OCI-LY7 (cell line): ENCODE measurements at regions not wholly inside any gene's neighbourhood (a gene's known extent, or its start where the extent isn't known, plus 50 kb on each side); places are given as distances from the start of the nearest gene placed in this dataset.

ENCODE experiments used
- BruUV-seq: library from RNA; stranded (reverse); fragments of 400-500 nt; replicated peaks from 2 replicates; lab custom pipeline; 2021; lab: Mats Ljungman, UMichigan
- CTCF ChIA-PET: fragments of 300-600 bp; sonication (Branson Sonifier 250); formaldehyde crosslinking; loops from one replicate; lab custom pipeline; 2022; ENCODE audit warnings: antibody characterized with exemption; ENCODE audit not compliant: unreplicated experiment; lab: Charles Lee
- POLR2A ChIA-PET: fragments of 300-600 bp; sonication (Branson Sonifier 250); formaldehyde crosslinking; loops from one replicate; lab custom pipeline; 2022; ENCODE audit warnings: antibody characterized with exemption; lab: Charles Lee
- DNase-seq: peaks from one replicate; pipeline ENCODE4 v3.0.0-alpha.2; 2015; ENCODE audit warnings: low spot score
- H2AFZ ChIP-seq: fragments of 200-600 bp; sonication (generic), shearing (Covaris generic); 2 replicates; pipeline ENCODE4 v1.6.1; 2014; ENCODE audit warnings: mild to moderate bottlenecking, antibody characterized with exemption, low read length, moderate library complexity
- H3K27ac ChIP-seq: fragments of 200-600 bp; sonication (generic); 2 replicates; pipeline ENCODE4 v1.5.1; 2014; ENCODE audit warnings: mixed run types, low read depth, mild to moderate bottlenecking, moderate library complexity, low read length, inconsistent platforms; ENCODE audit not compliant: poor library complexity, severe bottlenecking
- H3K36me3 ChIP-seq: fragments of 200-600 bp; sonication (generic); 2 replicates; pipeline ENCODE4 v1.6.1; 2014; ENCODE audit warnings: mild to moderate bottlenecking, antibody characterized with exemption, low read length, moderate library complexity, mixed read lengths; ENCODE audit not compliant: insufficient read depth
- H3K4me1 ChIP-seq: fragments of 200-600 bp; sonication (generic); 2 replicates; pipeline ENCODE4 v1.5.1; 2014; ENCODE audit warnings: mild to moderate bottlenecking, low read length; ENCODE audit not compliant: insufficient read depth, poor library complexity, severe bottlenecking
- H3K4me2 ChIP-seq: fragments of 200-600 bp; sonication (generic); 2 replicates; pipeline ENCODE4 v1.6.1; 2014; ENCODE audit warnings: mild to moderate bottlenecking, low read length
- H3K4me3 ChIP-seq: fragments of 200-600 bp; sonication (generic); 2 replicates; pipeline ENCODE4 v1.5.1; 2014; ENCODE audit warnings: mild to moderate bottlenecking, low read depth, low read length; ENCODE audit not compliant: poor library complexity, severe bottlenecking
- H3K79me2 ChIP-seq: fragments of 200-600 bp; sonication (generic); 2 replicates; pipeline ENCODE4 v1.6.1; 2016; ENCODE audit warnings: low read depth, mild to moderate bottlenecking, low read length, moderate library complexity, mixed read lengths; ENCODE audit not compliant: insufficient read depth
- H3K9me2 ChIP-seq: fragments of 200-600 bp; sonication (generic); 2 replicates; pipeline ENCODE4 v1.6.1; 2016; ENCODE audit warnings: mild to moderate bottlenecking, low read length, mixed read lengths; ENCODE audit not compliant: insufficient read depth
- H3K9me3 ChIP-seq: fragments of 200-600 bp; sonication (generic); 2 replicates; pipeline ENCODE4 v1.6.1; 2014; ENCODE audit warnings: mild to moderate bottlenecking, mixed run types, low read length, mixed read lengths
- H4K20me1 ChIP-seq: fragments of 200-600 bp; sonication (generic); 2 replicates; pipeline ENCODE4 v1.6.1; 2014; ENCODE audit warnings: mild to moderate bottlenecking, antibody characterized with exemption, low read length, moderate library complexity, mixed read lengths; ENCODE audit not compliant: insufficient read depth
- EZH2phosphoT487 ChIP-seq: fragments of 200-600 bp; sonication (generic); IDR thresholded peaks from 2 replicates; pipeline ENCODE4 v1.6.1; 2018; ENCODE audit warnings: low read depth, borderline replicate concordance, mild to moderate bottlenecking, mixed run types, antibody characterized with exemption, low read length, moderate library complexity, mixed read lengths
- intact Hi-C: fragments of 100-400 bp; cut with micrococcal nuclease; formaldehyde crosslinking; loops from one replicate; pipeline ENCODE4 v1.10.0; 2022; ENCODE audit not compliant: unreplicated experiment
- TF ChIP-seq, protein P1 (sequence below): fragments of 200-600 bp; sonication (generic); conservative IDR thresholded peaks from 2 replicates; pipeline ENCODE4 v1.5.1; 2014; ENCODE audit warnings: mild to moderate bottlenecking, antibody characterized with exemption, low read length, moderate library complexity, mixed read lengths

GRCh38 chr18:28826107-28826506 lies 649.2 kb upstream of the CDH2 start:
- no peaks in the 10 kb centered on the region for H3K79me2 ChIP-seq
- no peaks in the 10 kb centered on the region for H4K20me1 ChIP-seq
- ChIA-PET POLR2A (interaction anchor here (0.6 to 2.0 kb wide), 2 partner anchors 12 to 310 kb away, joined by 3 to 9 read pairs; no protein-coding TSS in a partner anchor), CTCF (no interaction called here)
- H2AFZ ChIP-seq, result no peak overlapping the region
- no TSS peak for BruUV-seq
- no peaks in the 10 kb centered on the region for H3K9me3 ChIP-seq
- no peak for DNase-seq
- no peaks in the 10 kb centered on the region for H3K9me2 ChIP-seq
- no peaks in the 10 kb centered on the region for H3K36me3 ChIP-seq
- no peak overlapping the region for H3K27ac ChIP-seq
- H3K4me3 ChIP-seq, result no peak overlapping the region
- TF ChIP-seq EZH2phosphoT487, result no peak
- TF ChIP-seq, protein P1, sequence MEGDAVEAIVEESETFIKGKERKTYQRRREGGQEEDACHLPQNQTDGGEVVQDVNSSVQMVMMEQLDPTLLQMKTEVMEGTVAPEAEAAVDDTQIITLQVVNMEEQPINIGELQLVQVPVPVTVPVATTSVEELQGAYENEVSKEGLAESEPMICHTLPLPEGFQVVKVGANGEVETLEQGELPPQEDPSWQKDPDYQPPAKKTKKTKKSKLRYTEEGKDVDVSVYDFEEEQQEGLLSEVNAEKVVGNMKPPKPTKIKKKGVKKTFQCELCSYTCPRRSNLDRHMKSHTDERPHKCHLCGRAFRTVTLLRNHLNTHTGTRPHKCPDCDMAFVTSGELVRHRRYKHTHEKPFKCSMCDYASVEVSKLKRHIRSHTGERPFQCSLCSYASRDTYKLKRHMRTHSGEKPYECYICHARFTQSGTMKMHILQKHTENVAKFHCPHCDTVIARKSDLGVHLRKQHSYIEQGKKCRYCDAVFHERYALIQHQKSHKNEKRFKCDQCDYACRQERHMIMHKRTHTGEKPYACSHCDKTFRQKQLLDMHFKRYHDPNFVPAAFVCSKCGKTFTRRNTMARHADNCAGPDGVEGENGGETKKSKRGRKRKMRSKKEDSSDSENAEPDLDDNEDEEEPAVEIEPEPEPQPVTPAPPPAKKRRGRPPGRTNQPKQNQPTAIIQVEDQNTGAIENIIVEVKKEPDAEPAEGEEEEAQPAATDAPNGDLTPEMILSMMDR, result no peak
- no peak overlapping the region for H3K4me2 ChIP-seq
- intact Hi-C loops, result no loop called here
- H3K4me1 ChIP-seq, result no peaks in the 10 kb centered on the region

- no TSS peak for BruUV-seq
- no peak for DNase-seq
- H2AFZ ChIP-seq, result no peak overlapping the region
- H3K9me3 ChIP-seq, result no peaks in the 10 kb centered on the region
- H3K4me3 ChIP-seq, result no peak overlapping the region
- ChIA-PET CTCF (no interaction called here), POLR2A (no interaction called here)
- no peaks in the 10 kb centered on the region for H3K79me2 ChIP-seq
- no peaks in the 10 kb centered on the region for H3K36me3 ChIP-seq
- intact Hi-C loops, result loop anchor here (2.0 kb wide), 1 partner anchor 21 kb away; no protein-coding TSS in a partner anchor
- H3K4me1 ChIP-seq, result no peaks in the 10 kb centered on the region
- H3K27ac ChIP-seq, result no peak overlapping the region
- H3K4me2 ChIP-seq, result no peak overlapping the region
- no peaks in the 10 kb centered on the region for H4K20me1 ChIP-seq
- TF ChIP-seq EZH2phosphoT487, result no peak
- TF ChIP-seq, protein P1, result no peak
- H3K9me2 ChIP-seq, result no peaks in the 10 kb centered on the region; the same call in 1 of the 2 replicates
Measured at GRCh38 chr18:28824183-28824574, 647.2 kb upstream of the CDH2 start.

DNA sequence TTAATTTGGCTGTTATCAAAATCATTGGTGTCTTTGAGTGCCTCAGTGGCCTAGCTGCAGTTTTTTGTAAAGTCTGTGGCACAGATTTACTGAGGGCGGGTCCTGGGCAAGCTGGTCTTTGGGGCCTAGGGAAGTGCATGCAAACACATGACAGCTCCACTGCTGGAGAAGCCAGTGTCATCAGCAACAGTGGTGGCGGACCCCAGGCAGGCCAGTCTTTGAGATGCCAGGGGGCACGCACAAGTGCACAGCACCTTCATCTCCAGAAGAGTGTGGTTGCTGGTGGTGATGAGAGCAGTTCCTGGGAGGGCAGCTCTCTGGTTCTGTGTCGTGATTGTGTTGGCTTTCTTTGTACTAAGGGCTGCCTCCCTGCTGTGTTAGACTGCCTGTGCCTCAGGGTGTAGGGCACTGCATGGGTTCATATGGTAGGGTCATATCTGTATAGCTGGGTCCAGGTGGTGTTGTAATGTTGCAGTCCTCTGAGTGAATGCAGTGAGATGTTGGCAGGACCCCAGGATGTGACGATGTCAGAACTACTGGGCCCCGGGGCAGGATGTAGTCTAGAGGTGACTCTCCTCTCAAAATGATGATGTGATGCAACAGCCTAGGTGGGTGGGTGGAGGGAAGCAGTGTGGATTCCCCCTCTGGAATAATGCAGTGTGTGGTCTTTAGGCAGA lies 646.7 kb upstream of the CDH2 start:
- no peak for TF ChIP-seq EZH2phosphoT487
- TF ChIP-seq, protein P1, result no peak

More for the DNA sequence above, 646.7 kb upstream of the CDH2 start:
- no peaks in the 10 kb centered on the region for H3K9me3 ChIP-seq
- H3K4me3 ChIP-seq, result no peak overlapping the region
- H2AFZ ChIP-seq, result no peak overlapping the region
- no TSS peak for BruUV-seq
- no peaks in the 10 kb centered on the region for H3K36me3 ChIP-seq
- H3K4me1 ChIP-seq, result no peaks in the 10 kb centered on the region
- no peak for DNase-seq
- POLR2A ChIA-PET, result no interaction called here
- no peak overlapping the region for H3K4me2 ChIP-seq
- intact Hi-C loops, result loop anchor here (2.0 kb wide), 1 partner anchor 21 kb away; no protein-coding TSS in a partner anchor
- H3K27ac ChIP-seq, result no peak overlapping the region
- no peaks in the 10 kb centered on the region for H4K20me1 ChIP-seq
- no peaks in the 10 kb centered on the region for H3K79me2 ChIP-seq
- no peaks in the 10 kb centered on the region; the same call in 1 of the 2 replicates for H3K9me2 ChIP-seq
- CTCF ChIA-PET, result no interaction called here
